Smooth muscle cell (in vitro differentiated cells): ENCODE measurements at regions not wholly inside any gene's neighbourhood (a gene's known extent, or its start where the extent isn't known, plus 50 kb on each side); places are given as distances from the start of the nearest gene placed in this dataset. TPM values are rescaled to one million over a fixed set of nuclear protein-coding genes. Genes with fewer than 3 reads are reported as not detected.

Source experiments
- small RNA-seq: library from RNA; depleted of rRNA; stranded (forward); fragments of <200 nt; gene quantifications from one replicate; pipeline ENCODE3, GENCODE V24; 2014

Small RNA genes lying in the stretch of these regions (small RNA-seq; reads per million reads assigned to genes)
- gene RF00019 (not detected), gene RF01992 (not detected), gene RNA5SP106 (not detected), gene RNU6-692P (not detected), gene RNU6-715P (not detected), gene RNU7-2P (not detected)
